Activated CD8-positive, alpha-beta memory T cell treated with anti-CD3 and anti-CD28 coated beads, Interleukin-2, amount 50 U/mL, for 48 hours (primary cell): ENCODE measurements at regions not wholly inside any gene's neighbourhood (a gene's known extent, or its start where the extent isn't known, plus 50 kb on each side); places are given as distances from the start of the nearest gene placed in this dataset.

ENCODE experiments used
- DNase-seq: peaks from one replicate; pipeline ENCODE4 v3.0.0-alpha.2; 2020

- no peak for DNase-seq
Observed at GRCh38 chr1:229768232-229768631, 142.2 kb downstream of the URB2 start.

GRCh38 chr1:229769006-229769405 is 143.0 kb downstream of the URB2 start:
- no peak for DNase-seq

- no peak for DNase-seq
Observed at GRCh38 chr1:229769809-229770208, 143.8 kb downstream of the URB2 start.

GRCh38 chr1:229778794-229779193 is 152.7 kb downstream of the URB2 start:
- DNase-seq, result no peak

GRCh38 chr1:229781453-229781852 is 155.4 kb downstream of the URB2 start:
- DNase-seq, result no peak

GRCh38 chr1:229782469-229782868 is 156.4 kb downstream of the URB2 start:
- no peak for DNase-seq

GRCh38 chr1:229784834-229785233 is 158.8 kb downstream of the URB2 start:
- no peak for DNase-seq

GRCh38 chr1:229786974-229787610 is 161.0 kb downstream of the URB2 start:
- DNase-seq, result no peak

GRCh38 chr1:229788004-229788403 is 162.0 kb downstream of the URB2 start:
- DNase-seq, result no peak

GRCh38 chr1:229792012-229792975 is 166.2 kb downstream of the URB2 start:
- no peak for DNase-seq

GRCh38 chr1:229793488-229793887 is 167.4 kb downstream of the URB2 start:
- DNase-seq, result no peak

- DNase-seq, result no peak
Observed at GRCh38 chr1:229798558-229798957, 172.5 kb downstream of the URB2 start.

- no peak for DNase-seq
Observed at GRCh38 chr1:229803626-229804217, 177.7 kb downstream of the URB2 start.

- no peak for DNase-seq
Observed at GRCh38 chr1:229808272-229808671, 182.2 kb downstream of the URB2 start.

- DNase-seq, result no peak
Observed at GRCh38 chr1:229810140-229810539, 184.1 kb downstream of the URB2 start.

GRCh38 chr1:229810961-229811360 is 184.9 kb downstream of the URB2 start:
- no peak for DNase-seq

- no peak for DNase-seq
Observed at GRCh38 chr1:229812148-229812547, 186.1 kb downstream of the URB2 start.

- DNase-seq, result no peak
Observed at GRCh38 chr1:229812693-229813092, 186.6 kb downstream of the URB2 start.

- DNase-seq, result no peak
Observed at GRCh38 chr1:229815076-229815475, 189.0 kb downstream of the URB2 start.

- no peak for DNase-seq
Observed at GRCh38 chr1:229815961-229816360, 189.9 kb downstream of the URB2 start.

GRCh38 chr1:229817936-229818335 is 191.9 kb downstream of the URB2 start:
- no peak for DNase-seq

- DNase-seq, result no peak
Observed at GRCh38 chr1:229819091-229819490, 193.0 kb downstream of the URB2 start.

GRCh38 chr1:229822026-229822425 is 196.0 kb downstream of the URB2 start:
- DNase-seq, result no peak

- no peak for DNase-seq
Observed at GRCh38 chr1:229825042-229825441, 199.0 kb downstream of the URB2 start.
